AG09309 (cell line): ENCODE measurements at regions not wholly inside any gene's neighbourhood (a gene's known extent, or its start where the extent isn't known, plus 50 kb on each side); places are given as distances from the start of the nearest gene placed in this dataset.

ENCODE experiments used
- DNase-seq: peaks from one replicate; pipeline ENCODE4 v3.0.0-alpha.2; 2010; ENCODE audit warnings: low read depth
- H3K4me3 ChIP-seq: 2 replicates; pipeline ENCODE4 v1.5.1; 2011; ENCODE audit warnings: mild to moderate bottlenecking, low read depth, low read length, moderate library complexity; ENCODE audit not compliant: control insufficient read depth
- CTCF ChIP-seq: IDR thresholded peaks from 2 replicates; pipeline ENCODE4 v1.5.1; 2011; ENCODE audit warnings: mild to moderate bottlenecking, low read depth, low read length, inconsistent platforms; ENCODE audit not compliant: insufficient read depth, control insufficient read depth; ENCODE audit errors: missing control alignments

- no peak for DNase-seq
- TF ChIP-seq CTCF = no peak
- H3K4me3 ChIP-seq = no peak overlapping the region
Observed at GRCh38 chr2:235139956-235140800, 188.4 kb downstream of the SH3BP4 start.

GRCh38 chr2:235140801-235141081 is 188.9 kb downstream of the SH3BP4 start:
- no peak for DNase-seq
- TF ChIP-seq CTCF = no peak
- no peak overlapping the region for H3K4me3 ChIP-seq

GRCh38 chr2:235141411-235142128 is 189.8 kb downstream of the SH3BP4 start:
- no peak for TF ChIP-seq CTCF
- DNase-seq = no peak
- H3K4me3 ChIP-seq = no peak overlapping the region

GRCh38 chr2:235142601-235143000 is 190.8 kb downstream of the SH3BP4 start:
- no peak overlapping the region for H3K4me3 ChIP-seq
- DNase-seq = no peak
- TF ChIP-seq CTCF = no peak

GRCh38 chr2:235143789-235144188 is 192.0 kb downstream of the SH3BP4 start:
- TF ChIP-seq CTCF = no peak
- H3K4me3 ChIP-seq = no peak overlapping the region
- DNase-seq = no peak

GRCh38 chr2:235144291-235144690 is 192.5 kb downstream of the SH3BP4 start:
- no peak for TF ChIP-seq CTCF
- no peak overlapping the region for H3K4me3 ChIP-seq
- DNase-seq = no peak
